ENCODE measurements at regions not wholly inside any gene's neighbourhood (a gene's known extent, or its start where the extent isn't known, plus 50 kb on each side); places are given as distances from the start of the nearest gene placed in this dataset.

- TF ChIP-seq GABPA (IDR thresholded peaks at IDR 0.05; ENCODE audit: low read depth) (no peak), POLR2AphosphoS5 (IDR thresholded peaks at IDR 0.05; ENCODE audit: low read depth) (no peak), CTCF (IDR thresholded peaks at IDR 0.05; ENCODE audit: insufficient read depth, low read length) (no peak), REST (IDR thresholded peaks at IDR 0.05; ENCODE audit: insufficient replicate concordance, low read depth) (no peak), SPI1 (IDR thresholded peaks at IDR 0.05; ENCODE audit: borderline replicate concordance, low read depth) (no peak)
- H3K27me3 ChIP-seq (ENCODE audit: insufficient read depth, poor library complexity, severe bottlenecking), result peaks cover 6% of the 10 kb centered on the region
- H3K4me3 ChIP-seq (replicated peaks; ENCODE audit: insufficient read depth, low read length), result no peak overlapping the region
- no peak for DNase-seq (ENCODE audit: low read depth in 1 of 2, low spot score in 1 of 2)
- no peak overlapping the region for H3K27ac ChIP-seq (replicated peaks)
These were observed 316.6 kb upstream of the CDH5 start for GRCh38 chr16:66049865-66050264.

- DNase-seq (ENCODE audit: low read depth in 1 of 2, low spot score in 1 of 2), result no peak
- Histone ChIP-seq H3K27ac (replicated peaks) (no peak overlapping the region), H3K27me3 (ENCODE audit: insufficient read depth, poor library complexity, severe bottlenecking) (no peaks in the 10 kb centered on the region), H3K4me3 (replicated peaks; ENCODE audit: insufficient read depth, low read length) (no peak overlapping the region)
- TF ChIP-seq REST (IDR thresholded peaks at IDR 0.05; ENCODE audit: insufficient replicate concordance, low read depth) (no peak), SPI1 (IDR thresholded peaks at IDR 0.05; ENCODE audit: borderline replicate concordance, low read depth) (no peak), GABPA (IDR thresholded peaks at IDR 0.05; ENCODE audit: low read depth) (no peak), CTCF (IDR thresholded peaks at IDR 0.05; ENCODE audit: insufficient read depth, low read length) (no peak), POLR2AphosphoS5 (IDR thresholded peaks at IDR 0.05; ENCODE audit: low read depth) (no peak)
These were observed 320.9 kb upstream of the CDH5 start for GRCh38 chr16:66045626-66046025.

- DNase-seq (ENCODE audit: low read depth in 1 of 2, low spot score in 1 of 2), result no peak
- no peaks in the 10 kb centered on the region for H3K27me3 ChIP-seq (ENCODE audit: insufficient read depth, poor library complexity, severe bottlenecking)
- TF ChIP-seq CTCF (IDR thresholded peaks at IDR 0.05; ENCODE audit: insufficient read depth, low read length), result no peak
- no peak for TF ChIP-seq POLR2AphosphoS5 (IDR thresholded peaks at IDR 0.05; ENCODE audit: low read depth)
- no peak for TF ChIP-seq REST (IDR thresholded peaks at IDR 0.05; ENCODE audit: insufficient replicate concordance, low read depth)
- no peak overlapping the region for H3K27ac ChIP-seq (replicated peaks)
- no peak overlapping the region for H3K4me3 ChIP-seq (replicated peaks; ENCODE audit: insufficient read depth, low read length)
These were observed 321.9 kb upstream of the CDH5 start for GRCh38 chr16:66044556-66044955.
